K562 (cell line): ENCODE measurements at regions not wholly inside any gene's neighbourhood (a gene's known extent, or its start where the extent isn't known, plus 50 kb on each side); places are given as distances from the start of the nearest gene placed in this dataset.

ENCODE experiments used
- ATAC-seq: fragments of 200-7000 bp; cut with Tn5 transposase; 3 replicates; pipeline ENCODE4 v1.9.1; 2020; ENCODE audit warnings: moderate library complexity
- BruUV-seq: library from RNA; stranded (reverse); fragments of 400-500 nt; replicated peaks from 2 replicates; lab custom pipeline; 2021; lab: Mats Ljungman, UMichigan
- CTCF ChIA-PET: fragments of 300-600 bp; formaldehyde crosslinking; extraction: SDS; loops from one replicate; lab custom pipeline; 2021; ENCODE audit warnings: low intra/inter-chr PET ratio; lab: Yijun Ruan, JAX
- POLR2A ChIA-PET: fragments of 300-600, 350-650 bp; sonication (Branson Sonifier 250); formaldehyde crosslinking; extraction: SDS; loops from one replicate; lab custom pipeline; 2021; ENCODE audit warnings: antibody characterized with exemption, inconsistent platforms; lab: Yijun Ruan, JAX
- DNase-seq, 4 experiments: peaks; one replicate each; pipeline versions ENCODE4 v3.0.0 to v3.0.0-alpha.2; 2011 to 2018; ENCODE audit warnings: low spot score in 3 of 4, mixed read lengths in 3 of 4; ENCODE audit errors: extremely low read depth in 1 of 4
- FAIRE-seq: peaks from 2 replicates; lab custom pipeline; 2011; peaks lifted over from hg19 to GRCh38; lab: Jason Lieb, UNC
- H2AFZ ChIP-seq: 2 replicates; pipeline ENCODE4 v1.6.0; 2011; ENCODE audit warnings: low read depth, low read length, control low read depth, inconsistent platforms
- H3K27ac ChIP-seq: fragments of 200-600 bp; 3 replicates; pipeline ENCODE4 v1.8.0; 2011; ENCODE audit warnings: low read depth, mild to moderate bottlenecking, control low read depth, inconsistent platforms, low read length, moderate library complexity, mixed read lengths; ENCODE audit errors: extremely low read depth
- H3K27me3 ChIP-seq, 2 experiments: fragments of 300-600 bp in 1 of 2; 2 replicates in 1 of 2; 3 replicates in 1 of 2; pipeline versions ENCODE4 v1.6.0 to v1.8.0; 2011; ENCODE audit warnings: inconsistent platforms in 2 of 2, low read length in 2 of 2, mild to moderate bottlenecking in 1 of 2, mixed read lengths in 1 of 2, moderate library complexity in 1 of 2; ENCODE audit not compliant: control insufficient read depth in 2 of 2, insufficient read depth in 2 of 2
- H3K36me3 ChIP-seq: fragments of 300-600 bp; 3 replicates; pipeline ENCODE4 v1.8.0; 2011; ENCODE audit warnings: mild to moderate bottlenecking, low read length, inconsistent platforms; ENCODE audit not compliant: control insufficient read depth, insufficient read depth
- H3K4me1 ChIP-seq, 2 experiments: fragments of 200-600 bp in 1 of 2; replicated peaks in 1 of 2; 2 replicates in 1 of 2; 3 replicates in 1 of 2; pipeline versions ENCODE4 v1.5.1 to v1.8.0; 2011; ENCODE audit warnings: inconsistent platforms in 2 of 2, low read length in 2 of 2, mild to moderate bottlenecking in 1 of 2, mixed read lengths in 1 of 2, moderate library complexity in 1 of 2; ENCODE audit not compliant: control insufficient read depth in 2 of 2, insufficient read depth in 2 of 2
- H3K4me2 ChIP-seq: 2 replicates; pipeline ENCODE4 v1.6.1; 2011; ENCODE audit warnings: low read length, control low read depth, inconsistent platforms, mixed read lengths; ENCODE audit not compliant: insufficient read depth
- H3K4me3 ChIP-seq: fragments of 200-600 bp; sonication (generic), shearing (Covaris generic); 2 replicates; pipeline ENCODE4 v1.5.1; 2016; ENCODE audit warnings: control low read depth, inconsistent platforms
- H3K79me2 ChIP-seq: fragments of 200-600 bp; 3 replicates; pipeline ENCODE4 v1.8.0; 2011; ENCODE audit warnings: low read length, inconsistent platforms; ENCODE audit not compliant: control insufficient read depth, insufficient read depth
- H3K9ac ChIP-seq, 2 experiments: 2 replicates each; pipeline versions ENCODE4 v1.6.0 to v1.6.1; 2011; ENCODE audit warnings: low read depth in 2 of 2, low read length in 2 of 2, control low read depth in 1 of 2, inconsistent platforms in 1 of 2, mild to moderate bottlenecking in 1 of 2, mixed read lengths in 1 of 2; ENCODE audit not compliant: insufficient read depth in 1 of 2
- H3K9me1 ChIP-seq: one replicate; pipeline ENCODE4 v1.6.0; 2011; ENCODE audit warnings: inconsistent platforms, mild to moderate bottlenecking, low read length, moderate library complexity; ENCODE audit not compliant: control insufficient read depth, insufficient read depth
- H3K9me3 ChIP-seq: replicated peaks from 2 replicates; pipeline ENCODE4 v1.5.1; 2011; ENCODE audit warnings: low read depth, low read length, inconsistent platforms; ENCODE audit not compliant: control insufficient read depth, insufficient read depth
- H4K20me1 ChIP-seq: replicated peaks from 2 replicates; pipeline ENCODE4 v1.6.1; 2011; ENCODE audit warnings: low read length, inconsistent platforms, mixed read lengths; ENCODE audit not compliant: control insufficient read depth, insufficient read depth
- BCLAF1 ChIP-seq, 2 experiments: fragments of 450-650 bp in 1 of 2; IDR thresholded peaks; 2 replicates each; pipeline ENCODE4 v1.6.1; 2011 to 2017; ENCODE audit warnings: low read depth in 2 of 2, antibody characterized with exemption in 1 of 2, borderline replicate concordance in 1 of 2, low read length in 1 of 2, mild to moderate bottlenecking in 1 of 2, mixed read lengths in 1 of 2; ENCODE audit not compliant: control insufficient read depth in 1 of 2
- CBX2 ChIP-seq: fragments of 200-600 bp; sonication (generic); IDR thresholded peaks from one replicate; pipeline ENCODE4 v1.6.1; 2012; ENCODE audit warnings: mild to moderate bottlenecking, low read length, inconsistent platforms; ENCODE audit not compliant: insufficient read depth, poor library complexity, severe bottlenecking
- DACH1 ChIP-seq: fragments of 450-650 bp; IDR thresholded peaks from 2 replicates; pipeline ENCODE4 v1.6.1; 2018; ENCODE audit not compliant: partially characterized antibody
- FOXK1 ChIP-seq: sonication (generic); formaldehyde crosslinking; IDR thresholded peaks from 2 replicates; pipeline ENCODE4 v1.8.0; 2022; ENCODE audit warnings: missing genetic modification reagents, mild to moderate bottlenecking, borderline replicate concordance
- GATAD2A ChIP-seq: fragments of 450-650 bp; IDR thresholded peaks from 2 replicates; pipeline ENCODE4 v1.6.1; 2017
- LCOR ChIP-seq: sonication (generic); formaldehyde crosslinking; IDR thresholded peaks from 2 replicates; pipeline ENCODE4 v1.8.0; 2022; ENCODE audit warnings: mild to moderate bottlenecking, missing genetic modification reagents
- LEF1 ChIP-seq: fragments of 450-650 bp; IDR thresholded peaks from 2 replicates; pipeline ENCODE4 v1.6.1; 2016; ENCODE audit warnings: mild to moderate bottlenecking
- TBL1XR1 ChIP-seq, 2 experiments: IDR thresholded peaks; 2 replicates each; pipeline ENCODE4 v1.6.1; 2012; ENCODE audit warnings: improper control_type of control experiment in 2 of 2, low read length in 2 of 2, mild to moderate bottlenecking in 1 of 2
- TOE1 ChIP-seq, 2 experiments: fragments of 450-650 bp in 1 of 2; sonication (generic) in 1 of 2; formaldehyde crosslinking in 1 of 2; IDR thresholded peaks; 2 replicates each; pipeline versions ENCODE4 v1.7.1 to v1.8.0; 2016 to 2022; ENCODE audit warnings: borderline replicate concordance in 2 of 2, mild to moderate bottlenecking in 2 of 2, antibody characterized with exemption in 1 of 2, inconsistent platforms in 1 of 2, low read depth in 1 of 2, missing genetic modification reagents in 1 of 2, moderate library complexity in 1 of 2
- ZNF668 ChIP-seq: fragments of 250-450 bp; sonication (Bioruptor Pico); IDR thresholded peaks from 2 replicates; pipeline ENCODE4 v1.8.0; 2022; ENCODE audit warnings: mild to moderate bottlenecking, inconsistent platforms
- WGBS: fragments of 100-300 bp; shearing (Covaris generic); methylation state at CpG from one replicate; pipeline ENCODE4 v1.1.6; 2016; ENCODE audit warnings: low coverage, mixed read lengths; ENCODE audit not compliant: insufficient coverage; ENCODE audit errors: missing lambda C conversion rate; 5-methylcytosine and 5-hydroxymethylcytosine counted together
- in situ Hi-C: fragments of 300-500 bp; cut with MboI; formaldehyde crosslinking; loops from 4 replicates; pipeline ENCODE4 v1.15.0; 2018; ENCODE audit warnings: inconsistent platforms, mixed read lengths
- intact Hi-C: fragments of 100-400 bp; cut with micrococcal nuclease; formaldehyde crosslinking; loops from 2 replicates; pipeline ENCODE4 v1.14.2; 2022

GRCh38 chr3:137293086-137293485 lies 335.3 kb downstream of the IL20RB start (continued):
- TF ChIP-seq BCLAF1 (IDR thresholded peaks at IDR 0.05; ENCODE audit: borderline replicate concordance in 1 of 2, control insufficient read depth in 1 of 2, low read depth in 2 of 2, low read length in 1 of 2), result no peak

- ATAC-seq (no peak), FAIRE-seq (no peak), DNase-seq (no peak)
- Histone ChIP-seq H4K20me1 (no peaks in the 10 kb centered on the region), H3K79me2 (no peaks in the 10 kb centered on the region), H3K4me3 (no peak overlapping the region), H3K36me3 (no peaks in the 10 kb centered on the region), H2AFZ (no peak overlapping the region)
- intact Hi-C loops, result no loop called here
- no TSS peak for BruUV-seq
- TF ChIP-seq LCOR (CRISPR knock-in tag), result no peak
- no peak for TF ChIP-seq TOE1 (IDR thresholded peaks at IDR 0.05; ENCODE audit: borderline replicate concordance)
- TF ChIP-seq TOE1 (CRISPR knock-in tag; IDR thresholded peaks at IDR 0.05; ENCODE audit: borderline replicate concordance, low read depth), result no peak
- TF ChIP-seq LEF1, result no peak
- TF ChIP-seq GATAD2A, result no peak
- TF ChIP-seq DACH1, result no peak
- TF ChIP-seq ZNF668 (CRISPR knock-in tag), result no peak
- TF ChIP-seq CBX2, result no peak
- no peak for TF ChIP-seq FOXK1 (CRISPR knock-in tag)
- no peak for TF ChIP-seq TBL1XR1 (IDR thresholded peaks at IDR 0.05; ENCODE audit: low read length in 2 of 2)
- TF ChIP-seq, all 486 proteins: peak for 0
- Histone ChIP-seq H3K4me1 (no peaks in the 10 kb centered on the region), H3K27ac (no peak overlapping the region), H3K9me1 (no peaks in the 10 kb centered on the region), H3K27me3 (no peaks in the 10 kb centered on the region), H3K9me3 (no peaks in the 10 kb centered on the region), H3K9ac (no peak overlapping the region), H3K4me2 (no peak overlapping the region)
- ChIA-PET CTCF (no interaction called here), POLR2A (no interaction called here)
- in situ Hi-C loops, result no loop called here
- 0% methylated on average over 3 of the region's 5 CpGs for WGBS
Observed at GRCh38 chr3:137294139-137294538, 336.4 kb downstream of the IL20RB start.
